ENCODE measurements at regions not wholly inside any gene's neighbourhood (a gene's known extent, or its start where the extent isn't known, plus 50 kb on each side); places are given as distances from the start of the nearest gene placed in this dataset.

DNA sequence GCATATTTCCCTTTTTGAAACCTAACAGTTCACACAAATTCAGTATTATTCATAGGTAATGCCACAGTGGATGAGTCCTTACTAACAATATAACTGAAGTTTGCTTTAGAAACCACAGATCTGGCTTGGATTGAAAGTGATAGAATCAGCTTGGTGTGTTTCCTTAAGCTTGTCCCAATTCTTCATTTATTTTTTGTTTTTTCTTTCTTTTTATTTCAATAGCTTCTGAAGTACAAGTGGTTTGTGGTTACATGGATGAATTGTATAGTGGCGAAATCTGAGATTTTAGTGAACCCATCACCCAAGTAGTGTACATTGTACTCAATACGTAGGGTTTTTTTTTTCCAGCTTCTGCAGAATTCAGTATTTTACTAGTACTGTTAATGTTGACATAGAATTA lies 518.2 kb upstream of the SEMA3D start:
- TF ChIP-seq, protein P1, sequence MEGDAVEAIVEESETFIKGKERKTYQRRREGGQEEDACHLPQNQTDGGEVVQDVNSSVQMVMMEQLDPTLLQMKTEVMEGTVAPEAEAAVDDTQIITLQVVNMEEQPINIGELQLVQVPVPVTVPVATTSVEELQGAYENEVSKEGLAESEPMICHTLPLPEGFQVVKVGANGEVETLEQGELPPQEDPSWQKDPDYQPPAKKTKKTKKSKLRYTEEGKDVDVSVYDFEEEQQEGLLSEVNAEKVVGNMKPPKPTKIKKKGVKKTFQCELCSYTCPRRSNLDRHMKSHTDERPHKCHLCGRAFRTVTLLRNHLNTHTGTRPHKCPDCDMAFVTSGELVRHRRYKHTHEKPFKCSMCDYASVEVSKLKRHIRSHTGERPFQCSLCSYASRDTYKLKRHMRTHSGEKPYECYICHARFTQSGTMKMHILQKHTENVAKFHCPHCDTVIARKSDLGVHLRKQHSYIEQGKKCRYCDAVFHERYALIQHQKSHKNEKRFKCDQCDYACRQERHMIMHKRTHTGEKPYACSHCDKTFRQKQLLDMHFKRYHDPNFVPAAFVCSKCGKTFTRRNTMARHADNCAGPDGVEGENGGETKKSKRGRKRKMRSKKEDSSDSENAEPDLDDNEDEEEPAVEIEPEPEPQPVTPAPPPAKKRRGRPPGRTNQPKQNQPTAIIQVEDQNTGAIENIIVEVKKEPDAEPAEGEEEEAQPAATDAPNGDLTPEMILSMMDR (IDR thresholded peaks at IDR 0.05; ENCODE audit: low read depth, low read length, poor library complexity, severe bottlenecking): no peak
- TF ChIP-seq EZH2phosphoT487 (IDR thresholded peaks at IDR 0.05; ENCODE audit: borderline replicate concordance, low read length): no peak
